CD4-positive, alpha-beta T cell (primary cell): ENCODE measurements at regions not wholly inside any gene's neighbourhood (a gene's known extent, or its start where the extent isn't known, plus 50 kb on each side); places are given as distances from the start of the nearest gene placed in this dataset.

Experiments used
- ATAC-seq: fragments of 200-7000 bp; cut with Tn5 transposase; one replicate; pipeline ENCODE4 v1.10.0; 2022; ENCODE audit warnings: mild to moderate bottlenecking; ENCODE audit not compliant: poor library complexity
- CTCF ChIA-PET: fragments of 350-600 bp; sonication (Branson Sonifier 250); formaldehyde crosslinking; loops from one replicate; lab custom pipeline; 2021; ENCODE audit warnings: antibody characterized with exemption, inconsistent platforms; lab: Charles Lee
- POLR2A ChIA-PET: fragments of 350-600 bp; sonication (Branson Sonifier 250); formaldehyde crosslinking; loops from one replicate; lab custom pipeline; 2021; ENCODE audit warnings: antibody characterized with exemption, inconsistent platforms; lab: Charles Lee
- DNase-seq, 14 experiments: peaks; one replicate each; pipeline ENCODE4 v3.0.0-alpha.2; 2013 to 2020; ENCODE audit warnings: mixed read lengths in 2 of 14
- H3K27ac ChIP-seq, 2 donors: one replicate each; pipeline versions ENCODE4 v1.5.1 to v1.7.0; 2013; ENCODE audit warnings: low read length in 2 of 2, low read depth in 1 of 2, mild to moderate bottlenecking in 1 of 2
- H3K27me3 ChIP-seq, 2 experiments: 1 replicate in 1 of 2; 2 replicates in 1 of 2; pipeline versions ENCODE4 v1.6.1 to v1.7.0; 2013; ENCODE audit warnings: low read length in 2 of 2, control low read depth in 1 of 2, mild to moderate bottlenecking in 1 of 2, moderate library complexity in 1 of 2; ENCODE audit not compliant: insufficient read depth in 2 of 2, control insufficient read depth in 1 of 2
- H3K36me3 ChIP-seq: one replicate; pipeline ENCODE4 v1.6.1; 2013; ENCODE audit warnings: low read length, control low read depth; ENCODE audit not compliant: insufficient read depth
- H3K4me1 ChIP-seq: one replicate; pipeline ENCODE4 v1.6.1; 2013; ENCODE audit warnings: low read length, control low read depth; ENCODE audit not compliant: insufficient read depth
- H3K4me3 ChIP-seq: one replicate; pipeline ENCODE4 v1.5.1; 2013; ENCODE audit warnings: mild to moderate bottlenecking, low read length, moderate library complexity
- H3K9me3 ChIP-seq, 2 experiments: 1 replicate in 1 of 2; 2 replicates in 1 of 2; pipeline versions ENCODE4 v1.6.1 to v1.7.0; 2013; ENCODE audit warnings: low read length in 2 of 2, mild to moderate bottlenecking in 2 of 2, control low read depth in 1 of 2, moderate library complexity in 1 of 2; ENCODE audit not compliant: control insufficient read depth in 1 of 2, insufficient read depth in 1 of 2
- H3K27ac Mint-ChIP-seq: one replicate; pipeline ENCODE4 v1.8.0; 2020; ENCODE audit warnings: mixed read lengths
- H3K27me3 Mint-ChIP-seq: one replicate; pipeline ENCODE4 v1.8.0; 2021; ENCODE audit warnings: mixed read lengths
- H3K36me3 Mint-ChIP-seq: one replicate; pipeline ENCODE4 v1.8.0; 2021; ENCODE audit warnings: low read depth, mixed read lengths
- H3K4me1 Mint-ChIP-seq: one replicate; pipeline ENCODE4 v1.8.0; 2021; ENCODE audit warnings: low read depth, mixed read lengths
- H3K4me3 Mint-ChIP-seq: one replicate; pipeline ENCODE4 v1.8.0; 2020; ENCODE audit warnings: mild to moderate bottlenecking, mixed read lengths
- H3K9me3 Mint-ChIP-seq: one replicate; pipeline ENCODE4 v1.8.0; 2020; ENCODE audit warnings: mixed read lengths
- intact Hi-C, 2 experiments: fragments of 100-400 bp; cut with DNase I in 1 of 2; cut with micrococcal nuclease in 1 of 2; formaldehyde crosslinking; loops; one replicate each; pipeline versions ENCODE4 v1.15.1 to v1.9.0; 2023 to 2025; cut with DNase I, micrococcal nuclease
- TF ChIP-seq, protein P1 (sequence below): fragments of 200-600 bp; IDR thresholded peaks from one replicate; pipeline ENCODE4 v1.8.0; 2022; ENCODE audit warnings: antibody characterized with exemption, mild to moderate bottlenecking

- Histone ChIP-seq H3K27me3 (no peaks in the 10 kb centered on the region), H3K27ac (no peak overlapping the region), H3K4me3 (no peak overlapping the region), H3K9me3 (peaks cover 0 to 5% of the 10 kb centered on the region in 2 experiments), H3K36me3 (no peaks in the 10 kb centered on the region), H3K4me1 (no peaks in the 10 kb centered on the region)
- Mint-ChIP-seq H3K9me3 (no peaks in the 10 kb centered on the region), H3K4me1 (peaks cover 13% of the 10 kb centered on the region), H3K27ac (no peak overlapping the region), H3K36me3 (no peaks in the 10 kb centered on the region), H3K27me3 (peaks cover 28% of the 10 kb centered on the region), H3K4me3 (no peak overlapping the region)
- POLR2A ChIA-PET, result no interaction called here
- TF ChIP-seq, protein P1, sequence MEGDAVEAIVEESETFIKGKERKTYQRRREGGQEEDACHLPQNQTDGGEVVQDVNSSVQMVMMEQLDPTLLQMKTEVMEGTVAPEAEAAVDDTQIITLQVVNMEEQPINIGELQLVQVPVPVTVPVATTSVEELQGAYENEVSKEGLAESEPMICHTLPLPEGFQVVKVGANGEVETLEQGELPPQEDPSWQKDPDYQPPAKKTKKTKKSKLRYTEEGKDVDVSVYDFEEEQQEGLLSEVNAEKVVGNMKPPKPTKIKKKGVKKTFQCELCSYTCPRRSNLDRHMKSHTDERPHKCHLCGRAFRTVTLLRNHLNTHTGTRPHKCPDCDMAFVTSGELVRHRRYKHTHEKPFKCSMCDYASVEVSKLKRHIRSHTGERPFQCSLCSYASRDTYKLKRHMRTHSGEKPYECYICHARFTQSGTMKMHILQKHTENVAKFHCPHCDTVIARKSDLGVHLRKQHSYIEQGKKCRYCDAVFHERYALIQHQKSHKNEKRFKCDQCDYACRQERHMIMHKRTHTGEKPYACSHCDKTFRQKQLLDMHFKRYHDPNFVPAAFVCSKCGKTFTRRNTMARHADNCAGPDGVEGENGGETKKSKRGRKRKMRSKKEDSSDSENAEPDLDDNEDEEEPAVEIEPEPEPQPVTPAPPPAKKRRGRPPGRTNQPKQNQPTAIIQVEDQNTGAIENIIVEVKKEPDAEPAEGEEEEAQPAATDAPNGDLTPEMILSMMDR, result no peak
- ATAC-seq (no peak), DNase-seq (no peak)
- CTCF ChIA-PET, result no interaction called here
- intact Hi-C loops, result no loop called here
These were observed 94.9 kb upstream of the ZNF800 start for GRCh38 chr7:127487381-127487780.

DNA sequence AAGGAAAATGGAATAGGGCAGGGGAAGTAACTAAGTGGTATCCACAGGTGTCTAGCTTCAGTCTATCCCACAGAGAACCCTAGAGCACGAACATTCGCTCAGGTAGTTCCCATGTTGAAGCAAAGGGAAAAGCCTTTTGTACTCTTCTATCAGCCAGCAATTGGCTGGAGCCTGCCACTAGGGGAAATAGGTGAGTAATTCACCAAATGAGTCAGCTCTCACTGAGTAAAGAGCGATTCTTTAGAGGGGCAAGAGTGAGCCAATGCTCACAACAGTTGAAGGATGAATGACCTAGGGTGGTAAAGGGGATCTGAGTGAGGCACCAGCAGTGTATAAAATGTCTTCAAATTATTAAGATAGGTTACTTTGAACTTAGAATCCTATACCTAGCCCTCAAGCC is 94.1 kb upstream of the ZNF800 start:
- no peaks in the 10 kb centered on the region for H3K36me3 ChIP-seq
- peaks cover 0 to 5% of the 10 kb centered on the region in 2 experiments for H3K9me3 ChIP-seq
- Mint-ChIP-seq H3K4me1 (peaks cover 13% of the 10 kb centered on the region), H3K4me3 (no peak overlapping the region), H3K27ac (no peak overlapping the region), H3K36me3 (no peaks in the 10 kb centered on the region), H3K27me3 (peaks cover 27% of the 10 kb centered on the region), H3K9me3 (no peaks in the 10 kb centered on the region)
- ATAC-seq, result no peak
- DNase-seq, result no peak
- no peaks in the 10 kb centered on the region for H3K4me1 ChIP-seq
- no peaks in the 10 kb centered on the region for H3K27me3 ChIP-seq
- TF ChIP-seq, protein P1, result no peak
- CTCF ChIA-PET, result no interaction called here
- POLR2A ChIA-PET, result no interaction called here
- no peak overlapping the region for H3K4me3 ChIP-seq
- intact Hi-C loops, result no loop called here
- H3K27ac ChIP-seq, result no peak overlapping the region

DNA sequence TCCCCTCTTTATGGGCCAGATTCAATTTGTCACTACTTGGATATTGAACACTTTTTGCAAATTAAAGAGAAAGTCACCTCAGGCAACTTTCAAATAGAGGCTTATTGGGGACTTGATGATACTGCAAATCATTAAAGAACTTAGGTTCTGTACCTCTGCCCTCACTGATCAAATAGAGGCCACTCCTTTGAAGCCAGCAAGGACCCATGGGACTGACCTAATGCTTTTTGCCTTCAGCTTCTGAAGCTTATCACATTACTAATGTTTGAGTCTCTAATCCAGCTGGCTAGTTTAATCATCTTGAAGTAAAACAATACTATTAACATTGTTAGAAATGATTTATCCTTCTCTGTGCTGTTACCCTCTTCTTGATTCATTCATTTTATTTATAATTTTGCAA is 93.0 kb upstream of the ZNF800 start:
- H3K4me1 Mint-ChIP-seq, result peaks cover 13% of the 10 kb centered on the region
- TF ChIP-seq, protein P1, result no peak
- H3K27me3 ChIP-seq, result peaks cover 0 to 5% of the 10 kb centered on the region in 2 experiments
- no peak overlapping the region for H3K4me3 Mint-ChIP-seq
- H3K27ac ChIP-seq, result no peak overlapping the region
- DNase-seq (no peak), ATAC-seq (no peak)
- no peaks in the 10 kb centered on the region for H3K36me3 ChIP-seq
- no peak overlapping the region for H3K4me3 ChIP-seq
- ChIA-PET CTCF (no interaction called here), POLR2A (interaction anchor here (1.5 kb wide), 1 partner anchor 93 kb away, joined by 3 read pairs; the partner anchor contains the start of gene ZNF800)
- H3K27ac Mint-ChIP-seq, result no peak overlapping the region
- H3K36me3 Mint-ChIP-seq, result no peaks in the 10 kb centered on the region
- peaks cover 18% of the 10 kb centered on the region for H3K27me3 Mint-ChIP-seq
- H3K9me3 Mint-ChIP-seq, result no peaks in the 10 kb centered on the region
- intact Hi-C loops, result no loop called here
- no peaks in the 10 kb centered on the region for H3K4me1 ChIP-seq
- H3K9me3 ChIP-seq, result peaks cover 0 to 5% of the 10 kb centered on the region in 2 experiments
